DOHH2 (cell line): ENCODE measurements at regions not wholly inside any gene's neighbourhood (a gene's known extent, or its start where the extent isn't known, plus 50 kb on each side); places are given as distances from the start of the nearest gene placed in this dataset.

Experiments
- H3F3A ChIP-seq: fragments of 200-600 bp; sonication (generic), shearing (Covaris generic); 2 replicates; pipeline ENCODE4 v1.6.0; 2016; ENCODE audit warnings: antibody characterized with exemption, mild to moderate bottlenecking; ENCODE audit not compliant: control insufficient read depth, insufficient read depth
- H3K27ac ChIP-seq: fragments of 200-600 bp; sonication (generic); 2 replicates; pipeline ENCODE4 v1.5.1; 2014; ENCODE audit warnings: low read depth, mild to moderate bottlenecking, low read length, moderate library complexity
- H3K27me3 ChIP-seq: fragments of 200-600 bp; sonication (generic); 2 replicates; pipeline ENCODE4 v1.6.1; 2014; ENCODE audit warnings: mild to moderate bottlenecking, low read length, mixed read lengths; ENCODE audit not compliant: control insufficient read depth
- H3K36me3 ChIP-seq: fragments of 200-600 bp; sonication (generic); 2 replicates; pipeline ENCODE4 v1.6.1; 2014; ENCODE audit warnings: mild to moderate bottlenecking, low read length, moderate library complexity, mixed read lengths; ENCODE audit not compliant: control insufficient read depth
- H3K4me1 ChIP-seq: fragments of 200-600 bp; sonication (generic); 2 replicates; pipeline ENCODE4 v1.6.1; 2014; ENCODE audit warnings: mild to moderate bottlenecking, low read length, mixed read lengths; ENCODE audit not compliant: control insufficient read depth
- H3K4me2 ChIP-seq: fragments of 200-600 bp; sonication (generic); 2 replicates; pipeline ENCODE4 v1.6.0; 2014; ENCODE audit warnings: mild to moderate bottlenecking, low read length, moderate library complexity
- H3K4me3 ChIP-seq: fragments of 200-600 bp; sonication (generic); 2 replicates; pipeline ENCODE4 v1.5.1; 2014; ENCODE audit warnings: mild to moderate bottlenecking, low read length, mixed read lengths
- H3K79me2 ChIP-seq: fragments of 200-600 bp; sonication (generic); 2 replicates; pipeline ENCODE4 v1.6.1; 2014; ENCODE audit warnings: mild to moderate bottlenecking, low read length, mixed read lengths; ENCODE audit not compliant: control insufficient read depth
- H3K9me2 ChIP-seq: fragments of 200-600 bp; sonication (generic); replicated peaks from 2 replicates; pipeline ENCODE4 v1.6.1; 2014; ENCODE audit warnings: mild to moderate bottlenecking, low read length, mixed read lengths; ENCODE audit not compliant: control insufficient read depth
- H3K9me3 ChIP-seq: fragments of 200-600 bp; sonication (generic); 2 replicates; pipeline ENCODE4 v1.6.1; 2014; ENCODE audit warnings: antibody characterized with exemption, low read length, mixed read lengths; ENCODE audit not compliant: control insufficient read depth, insufficient read depth
- H4K20me1 ChIP-seq: fragments of 200-600 bp; sonication (generic); 2 replicates; pipeline ENCODE4 v1.6.0; 2014; ENCODE audit warnings: low read depth, mild to moderate bottlenecking, antibody characterized with exemption, low read length, moderate library complexity; ENCODE audit not compliant: control insufficient read depth, insufficient read depth
- CTCF ChIP-seq: fragments of 200-600 bp; sonication (generic); IDR thresholded peaks from one replicate; pipeline ENCODE4 v1.5.1; 2014; ENCODE audit warnings: antibody characterized with exemption, mild to moderate bottlenecking, low read depth, low read length; ENCODE audit not compliant: poor library complexity, severe bottlenecking
- EZH2phosphoT487 ChIP-seq: fragments of 200-600 bp; sonication (generic); IDR thresholded peaks from 2 replicates; pipeline ENCODE4 v1.6.1; 2017; ENCODE audit warnings: borderline replicate concordance, mild to moderate bottlenecking, antibody characterized with exemption, low read length, moderate library complexity, mixed read lengths

GRCh38 chr7:21076574-21076973, 289.9 kb upstream of the SP8 start:
- Histone ChIP-seq H3K4me3 (no peak overlapping the region), H3K79me2 (no peaks in the 10 kb centered on the region), H3K9me3 (no peaks in the 10 kb centered on the region), H4K20me1 (no peaks in the 10 kb centered on the region), H3K27me3 (no peaks in the 10 kb centered on the region), H3K9me2 (no peaks in the 10 kb centered on the region), H3K36me3 (no peaks in the 10 kb centered on the region), H3K27ac (no peak overlapping the region), H3F3A (no peaks in the 10 kb centered on the region), H3K4me2 (no peak overlapping the region), H3K4me1 (no peaks in the 10 kb centered on the region)
- TF ChIP-seq CTCF (no peak), EZH2phosphoT487 (no peak)

DNA sequence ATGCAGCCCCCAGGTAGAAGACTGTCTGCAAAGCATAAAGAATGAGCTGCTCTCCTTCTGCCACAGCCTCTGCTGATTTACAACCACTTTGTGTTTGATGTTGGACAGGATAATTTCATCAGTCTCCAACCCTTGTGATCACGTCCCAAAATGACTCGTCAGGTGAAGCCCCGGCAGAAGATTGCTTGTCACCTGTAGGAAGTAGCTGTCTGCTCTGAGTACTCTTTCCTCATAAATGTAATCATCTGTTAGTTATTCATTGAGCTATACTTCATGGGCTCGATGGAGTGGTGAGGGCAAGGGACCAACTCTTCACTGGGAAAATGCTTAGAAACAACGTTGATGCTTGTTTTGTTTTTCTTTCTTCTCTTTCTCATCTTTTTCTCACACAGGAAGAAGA, 290.9 kb upstream of the SP8 start:
- Histone ChIP-seq H3K4me1 (no peaks in the 10 kb centered on the region), H3K9me2 (no peaks in the 10 kb centered on the region), H3K27me3 (no peaks in the 10 kb centered on the region), H3K9me3 (no peaks in the 10 kb centered on the region), H3K79me2 (no peaks in the 10 kb centered on the region), H3K27ac (no peak overlapping the region), H3K4me2 (no peak overlapping the region), H4K20me1 (no peaks in the 10 kb centered on the region), H3K4me3 (no peak overlapping the region), H3F3A (no peaks in the 10 kb centered on the region), H3K36me3 (no peaks in the 10 kb centered on the region)
- TF ChIP-seq CTCF (no peak), EZH2phosphoT487 (no peak)

DNA sequence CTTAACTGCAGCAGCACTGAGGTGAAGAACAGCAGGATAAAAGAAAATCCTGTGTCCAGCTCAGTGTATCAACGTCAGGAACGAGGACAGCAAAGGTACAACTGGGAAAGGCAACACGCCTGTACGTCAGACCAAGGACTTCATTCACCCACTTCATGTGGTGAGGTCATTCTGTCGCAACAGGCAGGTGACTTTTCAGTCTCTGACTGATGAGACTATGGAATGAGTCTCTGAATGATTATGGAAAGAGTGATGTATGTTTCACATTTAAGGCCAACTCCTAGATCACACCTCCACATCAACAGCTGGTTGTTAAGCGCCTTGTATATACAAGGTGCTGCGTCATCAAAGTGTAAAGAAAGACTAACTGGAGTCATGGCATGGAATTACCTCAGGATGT, 297.6 kb upstream of the SP8 start:
- TF ChIP-seq EZH2phosphoT487 (no peak), CTCF (no peak)
- Histone ChIP-seq H3K4me2 (no peak overlapping the region), H3K79me2 (no peaks in the 10 kb centered on the region), H4K20me1 (no peaks in the 10 kb centered on the region), H3K36me3 (no peaks in the 10 kb centered on the region), H3K27me3 (no peaks in the 10 kb centered on the region), H3K4me1 (no peaks in the 10 kb centered on the region), H3K9me3 (no peaks in the 10 kb centered on the region), H3K9me2 (no peaks in the 10 kb centered on the region), H3F3A (no peaks in the 10 kb centered on the region), H3K27ac (no peak overlapping the region), H3K4me3 (no peak overlapping the region)

DNA sequence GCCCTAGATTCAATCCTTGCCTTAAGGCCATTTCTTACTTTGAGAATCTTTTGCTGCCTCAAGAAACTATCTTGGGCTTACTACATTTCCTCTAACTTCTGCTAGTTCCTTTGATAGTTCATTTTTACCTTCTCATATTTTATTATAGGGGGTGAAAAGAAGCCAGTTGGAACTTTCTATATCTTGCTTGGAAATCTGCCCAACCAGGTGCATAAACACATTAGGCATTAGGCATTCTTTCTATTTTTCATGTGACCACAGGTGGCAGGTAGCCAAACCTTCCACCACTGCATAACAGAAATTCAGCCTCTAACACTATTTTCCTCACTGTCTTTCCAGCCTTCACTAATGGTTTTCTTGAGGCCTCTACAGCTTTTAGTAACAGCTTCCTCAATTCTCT, 300.0 kb upstream of the SP8 start:
- H3K79me2 ChIP-seq, result no peaks in the 10 kb centered on the region
- H3K27ac ChIP-seq, result no peak overlapping the region
- no peaks in the 10 kb centered on the region for H3K9me2 ChIP-seq
- H3K27me3 ChIP-seq, result no peaks in the 10 kb centered on the region
- H3K9me3 ChIP-seq, result no peaks in the 10 kb centered on the region
- H3K36me3 ChIP-seq, result no peaks in the 10 kb centered on the region
- no peaks in the 10 kb centered on the region for H3K4me1 ChIP-seq
- H3K4me2 ChIP-seq, result no peak overlapping the region
- no peak overlapping the region for H3K4me3 ChIP-seq
- no peaks in the 10 kb centered on the region for H3F3A ChIP-seq
- no peaks in the 10 kb centered on the region for H4K20me1 ChIP-seq
- TF ChIP-seq CTCF, result no peak
- TF ChIP-seq EZH2phosphoT487, result no peak
